SK-N-SH (cell line): ENCODE measurements at regions not wholly inside any gene's neighbourhood (a gene's known extent, or its start where the extent isn't known, plus 50 kb on each side); places are given as distances from the start of the nearest gene placed in this dataset.

Source experiments
- CTCF ChIP-seq: fragments of 200-600 bp; sonication (generic); IDR thresholded peaks from 2 replicates; pipeline ENCODE4 v1.6.1; 2017; ENCODE audit warnings: antibody characterized with exemption, mild to moderate bottlenecking, moderate library complexity
- MAX ChIP-seq: IDR thresholded peaks from 2 replicates; pipeline ENCODE4 v1.4.0; 2012; ENCODE audit warnings: low read depth
- REST ChIP-seq: IDR thresholded peaks from 2 replicates; pipeline ENCODE4 v1.6.1; 2012; ENCODE audit warnings: mild to moderate bottlenecking, low read depth, low read length, moderate library complexity
- SIN3A ChIP-seq: IDR thresholded peaks from 2 replicates; pipeline ENCODE4 v1.6.1; 2012; ENCODE audit warnings: low read depth, mild to moderate bottlenecking, low read length, moderate library complexity, borderline replicate concordance

GRCh38 chr3:8027954-8028353, 473.7 kb upstream of the LMCD1 start:
- TF ChIP-seq CTCF (no peak), REST (no peak), MAX (no peak), SIN3A (no peak)
